ENCODE measurements at regions not wholly inside any gene's neighbourhood (a gene's known extent, or its start where the extent isn't known, plus 50 kb on each side); places are given as distances from the start of the nearest gene placed in this dataset.
"Not testable (repeated sequence)": the region's sequence is repeated elsewhere in the genome, so short reads cannot be mapped to it uniquely, and the experiment has no call there.

GRCh38 chr14:58961045-58961731 is 227.3 kb upstream of the DAAM1 start:
- no peak for DNase-seq

GRCh38 chr14:58963873-58964597 is 224.4 kb upstream of the DAAM1 start:
- DNase-seq, result no peak

GRCh38 chr14:58964598-58964928 is 223.9 kb upstream of the DAAM1 start:
- DNase-seq, result no peak

- no peak for DNase-seq
Measured at GRCh38 chr14:58965601-58966000, 222.9 kb upstream of the DAAM1 start.

GRCh38 chr14:58966997-58967396 is 221.5 kb upstream of the DAAM1 start:
- no peak for DNase-seq

- no peak for DNase-seq
Measured at GRCh38 chr14:58969951-58970751, 218.3 kb upstream of the DAAM1 start.

GRCh38 chr14:58972233-58973017 is 216.0 kb upstream of the DAAM1 start:
- no peak for DNase-seq

- DNase-seq, result no peak
Measured at GRCh38 chr14:58977366-58977765, 211.1 kb upstream of the DAAM1 start.

- no peak for DNase-seq
Measured at GRCh38 chr14:58978343-58978742, 210.1 kb upstream of the DAAM1 start.

- DNase-seq, result no peak
Measured at GRCh38 chr14:58979325-58979724, 209.1 kb upstream of the DAAM1 start.

GRCh38 chr14:58981840-58982239 is 206.6 kb upstream of the DAAM1 start:
- DNase-seq, result no peak

GRCh38 chr14:58985786-58986185 is 202.7 kb upstream of the DAAM1 start:
- no peak for DNase-seq

GRCh38 chr14:58987591-58987990 is 200.9 kb upstream of the DAAM1 start:
- no peak for DNase-seq

- DNase-seq, result no peak
Measured at GRCh38 chr14:58992935-58993334, 195.5 kb upstream of the DAAM1 start.

- DNase-seq, result no peak
Measured at GRCh38 chr14:58994130-58994529, 194.3 kb upstream of the DAAM1 start.

GRCh38 chr14:59004012-59004411 is 184.5 kb upstream of the DAAM1 start:
- no peak for DNase-seq

- not testable (repeated sequence) for DNase-seq
Measured at GRCh38 chr14:59006179-59006578, 182.3 kb upstream of the DAAM1 start.

GRCh38 chr14:59009967-59010366 is 178.5 kb upstream of the DAAM1 start:
- no peak for DNase-seq

- DNase-seq, result no peak
Measured at GRCh38 chr14:59013672-59014298, 174.7 kb upstream of the DAAM1 start.

GRCh38 chr14:59015482-59015881 is 173.0 kb upstream of the DAAM1 start:
- no peak for DNase-seq

GRCh38 chr14:59017285-59017965 is 171.0 kb upstream of the DAAM1 start:
- DNase-seq, result no peak

GRCh38 chr14:59018460-59018859 is 170.0 kb upstream of the DAAM1 start:
- no peak for DNase-seq

All from stimulated activated CD8-positive, alpha-beta memory T cell treated with anti-CD3 and anti-CD28 coated beads, Interleukin-4, amount 100 ng/mL, for 48 hours (primary cell).